ENCODE measurements at regions not wholly inside any gene's neighbourhood (a gene's known extent, or its start where the extent isn't known, plus 50 kb on each side); places are given as distances from the start of the nearest gene placed in this dataset.

- DNase-seq: no peak
Measured at GRCh38 chr6:140932909-140933308, 1199.8 kb upstream of the GJE1 start.

- DNase-seq: no peak
Measured at GRCh38 chr6:140931581-140931980, 1201.1 kb upstream of the GJE1 start.

- no peak for DNase-seq
Measured at GRCh38 chr6:140929121-140929520, 1203.6 kb upstream of the GJE1 start.

DNA sequence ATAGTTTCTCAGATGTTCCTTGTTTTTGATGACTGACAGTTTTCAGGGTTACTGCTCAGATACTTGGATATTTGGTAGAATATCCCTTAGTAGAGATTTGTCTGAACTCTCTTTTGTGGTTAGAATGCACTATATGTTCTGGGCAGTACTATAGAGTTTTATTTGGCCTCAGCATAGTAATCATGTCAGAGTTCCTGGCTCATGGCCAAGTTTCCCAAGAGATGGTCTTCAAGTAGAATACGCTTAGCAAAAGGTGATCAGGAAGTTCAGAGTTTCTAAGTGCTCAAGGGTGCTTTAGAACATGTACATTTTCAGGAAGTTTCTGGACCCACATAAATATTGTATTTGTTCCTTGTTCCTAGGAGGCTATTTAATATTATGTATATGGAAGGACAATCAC lies 1209.7 kb upstream of the GJE1 start:
- DNase-seq: no peak

GRCh38 chr6:140921366-140922226 lies 1211.1 kb upstream of the GJE1 start:
- no peak for DNase-seq

GRCh38 chr6:140917911-140918310 lies 1214.8 kb upstream of the GJE1 start:
- DNase-seq: no peak

- DNase-seq: no peak
Measured at GRCh38 chr6:140915551-140915950, 1217.2 kb upstream of the GJE1 start.

DNA sequence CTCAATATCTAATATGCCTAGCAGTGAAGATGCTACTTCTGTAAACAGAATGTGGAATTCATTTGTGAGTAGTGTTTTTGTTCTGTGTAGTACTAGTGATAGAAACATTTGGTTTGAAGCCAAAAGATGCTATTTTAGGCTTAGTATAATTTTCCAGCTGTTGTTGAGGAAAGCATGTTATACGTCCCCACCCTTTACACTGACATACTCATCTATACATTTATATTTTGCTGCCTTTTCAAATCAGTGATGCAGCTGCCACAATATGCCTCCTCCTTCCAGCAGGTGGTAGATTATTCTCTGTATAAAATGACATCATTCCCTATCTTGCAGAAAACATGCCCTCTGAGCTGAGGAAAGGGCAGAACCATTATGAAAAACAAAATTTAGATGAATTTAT lies 1217.6 kb upstream of the GJE1 start:
- DNase-seq: no peak

GRCh38 chr6:140912686-140913085 lies 1220.0 kb upstream of the GJE1 start:
- DNase-seq: no peak

DNA sequence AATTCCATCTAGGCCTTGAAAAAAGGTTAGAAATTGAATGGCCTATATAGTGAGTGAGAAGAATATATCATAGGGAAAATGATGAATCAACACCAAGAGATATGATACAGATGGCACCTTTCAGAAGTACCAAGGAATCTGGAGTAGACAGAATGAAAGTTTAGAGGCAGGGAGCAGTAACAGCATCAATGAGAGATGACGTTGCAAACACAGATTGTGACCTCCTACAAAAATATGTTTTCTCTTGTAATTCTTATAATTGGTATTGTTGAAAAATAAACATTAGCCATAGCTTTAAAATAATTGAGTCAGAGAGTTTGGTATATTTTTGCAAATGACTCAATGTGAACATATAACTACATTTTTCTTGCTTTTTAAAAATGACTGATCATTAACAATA lies 1223.1 kb upstream of the GJE1 start:
- DNase-seq: no peak

DNA sequence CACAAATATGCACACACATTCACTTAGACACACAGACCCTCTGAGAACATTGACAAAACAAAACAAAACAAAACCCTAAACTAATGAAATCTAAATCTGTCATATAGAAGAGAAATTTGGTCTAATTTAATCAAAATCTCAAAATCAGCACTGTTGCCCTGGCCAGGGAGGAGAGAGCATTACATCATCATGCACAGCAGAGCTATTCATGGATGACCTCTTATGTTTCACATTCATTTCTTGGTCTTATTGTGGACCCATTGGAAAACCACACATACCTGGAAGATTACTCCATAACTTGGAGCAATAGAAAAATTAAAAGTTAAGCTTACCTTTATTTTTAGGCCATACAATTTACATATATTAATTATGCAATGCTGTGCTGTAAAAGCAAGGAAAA lies 1223.6 kb upstream of the GJE1 start:
- DNase-seq: no peak

GRCh38 chr6:140908505-140908904 lies 1224.2 kb upstream of the GJE1 start:
- no peak for DNase-seq

GRCh38 chr6:140907235-140907634 lies 1225.5 kb upstream of the GJE1 start:
- DNase-seq: no peak

DNA sequence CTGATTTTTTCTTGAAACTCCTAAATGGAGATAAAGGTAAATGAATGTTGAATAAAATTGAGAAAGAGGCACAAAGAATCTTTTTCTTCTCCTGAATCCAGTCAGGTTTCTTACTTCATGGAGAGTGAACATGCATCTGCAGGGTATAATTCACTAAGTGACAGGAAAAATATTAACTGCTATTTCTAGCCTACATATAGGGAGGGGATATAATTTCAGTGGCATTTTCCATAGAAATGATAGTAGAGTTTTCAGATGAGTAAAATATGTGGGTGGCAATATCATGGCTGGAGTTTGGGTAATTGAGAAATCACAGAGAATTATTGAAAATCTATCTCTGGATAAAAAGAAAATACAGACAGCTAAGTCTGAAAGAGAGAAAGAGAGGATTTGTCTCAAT lies 1227.0 kb upstream of the GJE1 start:
- DNase-seq: no peak

GRCh38 chr6:140905050-140905449 lies 1227.7 kb upstream of the GJE1 start:
- no peak for DNase-seq

DNA sequence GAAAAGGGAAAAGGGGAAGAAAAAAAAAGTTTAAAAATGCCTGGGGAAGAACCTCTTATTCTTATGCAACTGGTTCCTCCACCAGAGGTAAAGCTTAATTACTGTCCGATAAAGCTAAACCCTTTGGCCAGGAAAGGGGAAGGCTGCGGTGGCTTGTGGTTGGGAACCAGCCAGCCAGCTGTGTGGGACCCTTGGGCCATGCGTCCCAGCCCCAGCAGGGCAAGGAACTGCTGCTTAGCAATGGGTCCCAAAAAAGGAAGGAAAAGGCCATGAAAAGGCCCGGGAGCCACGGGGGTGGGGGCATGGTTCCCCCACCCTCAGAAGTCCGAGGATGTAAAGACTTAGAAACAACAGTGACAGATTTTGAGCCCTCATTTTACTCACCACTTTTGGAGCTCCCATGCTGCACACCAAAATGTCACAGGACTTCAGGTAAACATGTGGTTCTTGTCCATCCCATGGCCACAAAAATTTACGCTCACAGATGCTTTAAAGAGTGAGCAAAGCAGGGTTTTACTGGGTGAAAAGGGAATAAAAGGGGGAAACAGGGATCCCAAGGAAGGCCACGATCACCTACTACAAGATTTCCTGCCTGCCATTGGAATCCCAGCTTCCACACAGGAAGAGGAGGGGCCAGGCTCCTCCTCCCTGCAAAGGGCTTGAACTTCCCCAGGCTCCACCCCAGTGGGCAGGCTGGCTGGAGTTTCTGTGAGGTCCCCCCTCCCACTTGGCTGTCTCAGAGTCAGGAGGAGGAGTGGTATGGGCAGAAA lies 1234.7 kb upstream of the GJE1 start:
- no peak for DNase-seq

DNA sequence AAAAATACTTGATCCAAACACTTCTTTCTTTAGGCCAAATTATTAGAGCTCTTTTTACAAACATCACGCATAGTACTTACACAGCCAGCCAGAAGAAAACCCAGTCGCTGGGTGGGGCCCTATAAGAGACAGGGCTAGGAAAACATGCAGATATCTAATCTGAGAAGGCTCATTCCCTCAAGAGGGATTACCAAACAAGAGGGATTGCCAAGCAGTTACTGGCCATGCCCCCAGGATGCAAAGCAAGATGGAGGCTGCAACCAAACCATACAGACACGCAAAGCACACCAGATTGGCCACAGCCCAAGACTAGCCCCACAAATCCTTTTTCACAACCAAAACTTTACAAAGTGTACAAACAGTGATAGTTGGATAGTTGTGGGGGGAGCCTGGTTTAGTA lies 1235.4 kb upstream of the GJE1 start:
- DNase-seq: no peak

GRCh38 chr6:140893432-140893831 lies 1239.3 kb upstream of the GJE1 start:
- no peak for DNase-seq

DNA sequence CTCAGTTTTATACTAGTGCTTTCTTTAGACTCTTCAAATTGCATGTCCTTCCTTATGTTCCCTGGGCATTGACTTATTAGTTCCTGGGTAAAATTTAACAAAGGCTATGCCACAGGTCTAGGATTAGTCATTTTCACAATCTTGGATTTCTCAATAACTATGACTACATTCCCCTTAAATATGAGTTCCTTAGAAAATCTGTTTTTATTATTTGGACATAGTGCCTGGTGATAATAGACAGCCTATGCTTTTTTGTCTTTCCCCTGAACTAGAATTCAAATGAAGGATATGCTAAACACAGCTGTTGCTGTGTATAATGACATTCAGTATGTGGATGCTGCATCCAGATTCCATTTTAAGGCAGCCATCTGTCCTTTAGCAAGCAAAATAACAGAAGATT lies 1252.8 kb upstream of the GJE1 start:
- no peak for DNase-seq

- DNase-seq: no peak
Measured at GRCh38 chr6:140874066-140874465, 1258.7 kb upstream of the GJE1 start.

GRCh38 chr6:140872885-140873284 lies 1259.8 kb upstream of the GJE1 start:
- no peak for DNase-seq

- DNase-seq: no peak
Measured at GRCh38 chr6:140871911-140872310, 1260.8 kb upstream of the GJE1 start.

DNA sequence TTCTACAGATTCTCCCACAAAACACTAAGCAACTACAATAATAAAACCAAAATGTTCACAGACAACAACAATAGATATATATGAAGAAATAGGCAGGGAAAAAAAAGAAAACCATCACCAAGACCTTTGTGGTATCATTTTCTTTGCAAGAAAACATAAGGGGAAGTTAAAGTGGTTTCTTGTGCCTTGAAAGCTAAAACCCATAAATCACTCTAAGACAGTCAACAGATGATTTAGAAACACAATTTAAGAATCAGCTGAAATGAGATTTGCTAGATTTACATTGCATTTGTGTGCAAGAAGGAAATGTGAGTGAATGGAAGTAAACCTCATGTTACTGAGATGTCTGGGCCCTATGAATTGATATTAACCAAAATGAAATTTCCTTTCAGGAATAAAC lies 1265.4 kb upstream of the GJE1 start:
- no peak for DNase-seq

GRCh38 chr6:140858381-140858971 lies 1274.2 kb upstream of the GJE1 start:
- DNase-seq: no peak

Data from right forelimb (tissue), 1 donor.